Activated CD8-positive, alpha-beta memory T cell treated with anti-CD3 and anti-CD28 coated beads for 1 hour (primary cell): ENCODE measurements at regions not wholly inside any gene's neighbourhood (a gene's known extent, or its start where the extent isn't known, plus 50 kb on each side); places are given as distances from the start of the nearest gene placed in this dataset.
"Not testable (repeated sequence)": the region's sequence is repeated elsewhere in the genome, so short reads cannot be mapped to it uniquely, and the experiment has no call there.

Experiments used
- DNase-seq, 2 donors: peaks; one replicate each; pipeline ENCODE4 v3.0.0-alpha.2; 2020; ENCODE audit warnings: low read depth in 1 of 2; ENCODE audit errors: extremely low read depth in 1 of 2

- DNase-seq = no peak
Measured at GRCh38 chr15:53133255-53133850, 343.2 kb upstream of the ONECUT1 start.

- DNase-seq = no peak
Measured at GRCh38 chr15:53130943-53131342, 340.8 kb upstream of the ONECUT1 start.

DNA sequence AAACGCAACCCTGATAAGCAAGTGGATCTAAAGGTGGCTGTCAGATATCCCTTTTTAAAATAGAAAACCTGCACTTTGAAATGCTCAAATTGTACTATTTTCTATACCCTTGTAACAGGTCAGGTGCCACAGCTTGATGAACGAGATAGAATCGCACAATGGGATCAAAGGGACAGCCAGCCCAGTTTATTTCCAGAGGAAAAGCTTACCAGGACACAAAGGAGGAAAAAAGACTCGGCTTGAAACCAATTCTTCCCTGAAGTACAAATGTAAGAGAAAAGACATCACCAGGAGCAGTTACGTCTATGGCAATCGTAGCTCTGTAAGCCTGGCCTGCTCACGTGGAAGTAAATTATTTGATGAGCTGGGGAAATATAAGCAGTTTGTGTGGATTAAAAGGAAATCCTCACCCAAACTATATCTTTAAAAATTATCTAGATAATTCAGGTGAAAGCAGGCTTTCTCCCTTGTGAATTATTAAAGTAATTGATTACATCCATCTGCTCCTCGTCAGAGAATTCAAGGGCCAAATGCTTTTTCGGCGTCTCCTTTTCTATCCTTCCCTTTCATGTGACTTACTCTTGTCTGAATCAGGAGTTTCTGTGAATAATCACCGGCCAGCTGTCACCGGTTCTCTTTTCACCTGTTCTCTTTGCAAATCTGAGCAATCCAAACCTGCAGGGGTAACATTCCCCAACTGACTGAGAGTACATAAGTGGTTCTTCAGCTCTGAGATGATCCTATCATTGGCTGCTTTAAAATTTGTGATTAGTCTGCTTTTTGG, 339.2 kb upstream of the ONECUT1 start:
- DNase-seq = no peak

DNA sequence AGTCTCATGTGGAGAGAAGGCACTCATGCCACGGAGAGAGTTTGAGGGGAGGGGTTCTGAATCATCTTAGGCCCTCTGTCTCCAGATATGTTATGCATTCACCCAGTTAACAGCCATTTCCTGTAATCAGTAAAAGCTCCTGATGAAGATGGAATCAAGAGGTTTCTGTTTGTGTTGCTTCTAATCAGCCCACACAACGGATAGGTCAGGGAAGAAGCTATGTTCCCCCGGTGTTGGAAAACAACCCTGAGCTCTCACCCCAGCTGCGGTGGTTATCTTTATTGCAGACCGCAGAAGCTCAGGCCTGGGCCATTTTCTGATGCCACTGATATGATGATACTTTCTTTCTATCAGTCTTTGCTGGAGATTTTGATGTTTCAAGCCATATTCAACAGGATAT, 338.5 kb upstream of the ONECUT1 start:
- no peak for DNase-seq

DNA sequence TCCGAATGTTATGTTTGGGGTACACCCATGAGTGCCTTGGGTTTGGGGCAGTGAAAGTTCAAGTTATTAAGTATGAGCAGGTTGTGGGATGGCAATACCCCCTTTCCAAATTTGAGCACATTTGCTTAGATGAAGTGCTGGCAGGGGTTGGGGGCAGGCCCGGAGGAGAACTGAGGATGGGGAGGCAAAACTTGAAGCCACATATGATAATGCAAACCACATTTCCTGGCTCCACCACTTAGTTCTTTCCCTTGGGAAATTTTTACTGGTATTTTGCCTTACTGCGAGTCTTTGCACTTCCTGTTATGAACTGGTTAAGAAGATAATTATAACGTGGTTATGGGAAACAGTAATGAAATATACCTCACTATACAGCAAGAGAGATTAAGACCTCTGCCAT, 336.0 kb upstream of the ONECUT1 start:
- no peak for DNase-seq

GRCh38 chr15:53122818-53123217, 332.7 kb upstream of the ONECUT1 start:
- DNase-seq = no peak

GRCh38 chr15:53116915-53117314, 326.8 kb upstream of the ONECUT1 start:
- DNase-seq = not testable (repeated sequence)

GRCh38 chr15:53116169-53116568, 326.0 kb upstream of the ONECUT1 start:
- no peak for DNase-seq

DNA sequence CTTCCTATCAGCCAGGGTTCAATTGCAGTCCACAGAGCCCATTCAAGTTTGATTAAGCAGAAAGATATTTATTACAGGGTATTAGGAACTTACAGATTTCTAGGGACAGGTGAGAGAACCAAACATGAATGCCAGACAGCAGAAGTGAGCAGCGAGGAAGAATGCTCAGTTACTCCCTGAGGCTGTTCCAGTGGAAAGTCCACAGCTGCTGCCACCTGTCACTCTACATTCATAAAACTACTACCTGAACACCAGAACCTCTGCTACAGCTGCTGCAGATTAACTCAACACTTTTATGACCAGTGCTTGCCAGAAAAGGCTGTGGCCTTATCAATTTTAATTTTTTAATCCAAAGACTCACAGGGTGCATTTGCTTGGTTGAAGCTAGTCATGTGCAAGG, 325.4 kb upstream of the ONECUT1 start:
- no peak for DNase-seq

DNA sequence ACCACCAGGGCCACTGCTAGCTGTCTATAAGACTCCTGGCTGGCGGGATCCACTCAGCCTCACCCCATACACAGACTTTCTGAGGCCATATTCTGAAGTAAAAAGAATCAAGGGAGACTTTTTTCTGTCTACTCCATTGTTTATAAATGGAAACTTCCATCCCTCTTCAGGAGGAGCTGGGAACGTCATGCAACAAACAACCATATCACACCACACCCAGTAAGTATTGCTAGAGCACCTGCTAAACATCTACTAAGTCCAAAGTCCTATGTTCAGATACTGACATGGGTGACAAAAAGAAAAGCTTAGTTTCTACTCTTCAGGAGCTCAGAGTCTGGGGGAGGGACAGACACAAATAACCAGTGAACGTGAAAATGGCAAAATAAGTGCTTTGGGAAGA, 324.8 kb upstream of the ONECUT1 start:
- DNase-seq = no peak

DNA sequence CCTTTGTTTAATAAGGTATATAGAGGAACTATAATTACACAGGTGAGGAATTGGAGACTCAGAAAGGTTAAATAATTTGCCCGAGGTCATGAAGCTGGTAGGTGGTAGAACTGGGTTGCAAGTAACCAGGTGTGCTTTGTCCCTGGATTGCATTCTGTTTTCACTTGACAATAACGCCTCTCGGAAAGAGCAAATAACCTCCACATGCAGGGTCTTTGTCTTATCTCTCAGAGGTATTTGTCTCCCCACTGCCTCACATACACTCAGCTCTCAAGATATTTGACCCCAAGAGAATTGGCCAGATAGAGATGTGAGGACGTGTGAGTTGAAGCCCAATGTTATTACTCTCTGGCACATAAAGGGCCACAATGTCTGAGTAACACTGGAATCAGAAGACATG, 320.9 kb upstream of the ONECUT1 start:
- DNase-seq = no peak

GRCh38 chr15:53108319-53108718, 318.2 kb upstream of the ONECUT1 start:
- no peak for DNase-seq

GRCh38 chr15:53107855-53108254, 317.7 kb upstream of the ONECUT1 start:
- no peak for DNase-seq

DNA sequence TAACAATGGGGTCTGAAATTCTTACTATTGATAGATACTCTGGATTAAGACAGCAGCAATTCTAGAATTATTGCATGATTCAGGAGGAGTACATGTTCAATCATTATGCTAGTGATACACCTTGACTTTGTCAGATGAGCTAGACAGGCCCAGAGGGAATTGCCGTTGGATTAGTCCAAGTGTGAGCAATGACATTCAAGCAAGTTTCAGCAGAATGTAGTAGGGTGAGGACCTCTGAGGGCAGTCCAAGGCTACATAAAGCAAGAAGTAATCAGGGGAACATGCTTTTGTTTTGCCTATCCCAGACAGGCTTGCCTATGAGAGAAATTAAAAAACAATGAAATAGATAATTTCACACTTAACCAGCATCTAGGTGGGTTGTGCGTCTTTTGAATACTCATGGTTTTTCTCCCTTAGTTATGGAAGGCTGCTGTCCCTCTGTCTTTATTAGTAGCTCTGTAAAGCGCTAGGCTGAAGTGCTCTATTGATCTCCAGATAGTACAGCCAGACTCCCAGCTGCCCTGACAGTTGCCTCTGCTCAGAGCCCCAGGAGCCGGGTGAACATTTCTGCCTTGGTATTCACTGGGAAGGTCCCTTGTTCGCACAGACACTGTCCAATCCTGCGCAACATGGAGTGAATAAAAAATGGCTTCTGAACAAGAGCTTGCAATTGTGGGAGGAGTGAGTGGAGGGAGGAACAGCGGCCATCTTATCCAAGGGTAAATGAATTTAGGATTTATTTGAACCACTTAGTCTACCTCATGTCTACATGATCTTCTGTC, 316.6 kb upstream of the ONECUT1 start:
- DNase-seq = no peak

- no peak for DNase-seq
Measured at GRCh38 chr15:53102483-53102882, 312.3 kb upstream of the ONECUT1 start.

DNA sequence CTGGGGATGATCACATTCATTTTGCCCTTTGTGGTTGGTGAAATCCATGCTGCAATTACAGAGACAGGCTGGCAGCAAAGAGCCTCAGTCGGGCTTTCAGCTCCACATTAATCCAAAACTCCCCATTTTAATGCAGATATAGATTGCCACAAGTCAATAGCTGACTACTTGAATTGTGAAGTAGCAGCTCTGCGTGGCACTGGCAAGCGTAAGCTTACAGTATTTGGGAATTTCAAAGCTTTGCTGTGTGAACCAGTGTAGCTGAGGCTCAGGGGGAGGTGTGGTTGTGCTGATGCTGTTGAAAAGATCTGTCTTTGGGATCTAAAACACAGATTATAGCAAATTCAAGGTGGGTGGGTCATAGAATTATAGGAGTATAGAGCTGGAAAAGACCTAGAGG, 290.3 kb upstream of the ONECUT1 start:
- DNase-seq = no peak

- DNase-seq = no peak
Measured at GRCh38 chr15:53074221-53074620, 284.1 kb upstream of the ONECUT1 start.

- DNase-seq = no peak
Measured at GRCh38 chr15:53072077-53072476, 281.9 kb upstream of the ONECUT1 start.

DNA sequence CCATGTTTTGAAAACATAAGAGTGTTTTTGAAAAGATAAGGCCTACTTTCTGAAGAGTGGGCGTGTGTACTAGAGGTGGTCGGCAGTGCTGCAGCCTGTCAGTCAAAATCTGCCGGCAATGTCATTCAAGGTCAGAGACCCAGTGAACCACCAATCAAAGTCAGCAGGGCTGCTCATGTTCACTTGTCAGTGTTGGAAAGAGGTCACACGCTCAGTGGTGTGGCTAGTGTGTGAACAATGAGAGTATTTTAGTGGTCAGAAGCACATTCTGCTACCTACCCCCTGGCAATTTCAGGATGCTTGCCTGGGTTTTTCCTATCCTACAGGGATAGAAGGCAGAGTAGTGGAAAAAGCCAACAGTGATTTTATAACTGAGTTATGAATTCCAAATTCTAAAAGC, 278.5 kb upstream of the ONECUT1 start:
- DNase-seq = no peak

DNA sequence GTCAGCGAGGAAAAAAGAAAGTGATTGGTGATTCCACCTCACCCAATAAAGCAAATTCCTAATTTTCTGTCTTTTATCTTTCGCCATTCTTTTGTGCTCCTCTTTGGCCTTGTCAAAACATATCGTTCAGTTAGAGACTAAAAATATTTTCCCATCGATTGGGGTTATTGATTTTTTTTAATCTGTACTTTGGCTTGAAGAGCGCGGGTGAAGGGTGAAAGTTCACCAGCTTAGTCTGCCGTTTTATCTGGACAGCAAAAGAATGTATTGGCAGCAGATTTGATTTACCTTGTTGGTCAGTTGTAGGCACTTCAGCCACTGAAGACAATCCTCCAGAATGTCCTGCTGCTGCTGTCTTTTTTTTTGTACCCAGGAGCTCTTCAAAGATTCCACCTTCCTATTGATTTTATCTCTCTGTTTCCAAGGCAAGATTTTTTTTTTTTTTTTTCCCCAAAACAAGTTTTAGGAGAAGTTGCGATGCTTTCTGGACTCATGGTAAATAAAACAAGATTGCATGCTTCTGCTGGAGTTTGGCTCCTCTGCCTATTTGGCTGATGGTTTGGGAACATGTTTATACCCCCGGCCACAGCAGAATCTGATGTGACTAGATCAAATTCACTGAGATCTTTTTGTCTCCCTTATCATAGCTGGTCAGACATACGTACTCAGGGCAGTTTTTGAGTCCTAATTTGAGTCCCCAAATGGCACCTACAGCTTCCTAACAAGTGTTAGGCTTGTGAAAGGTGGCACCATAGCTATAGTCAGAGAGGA, 269.3 kb upstream of the ONECUT1 start:
- DNase-seq = no peak

DNA sequence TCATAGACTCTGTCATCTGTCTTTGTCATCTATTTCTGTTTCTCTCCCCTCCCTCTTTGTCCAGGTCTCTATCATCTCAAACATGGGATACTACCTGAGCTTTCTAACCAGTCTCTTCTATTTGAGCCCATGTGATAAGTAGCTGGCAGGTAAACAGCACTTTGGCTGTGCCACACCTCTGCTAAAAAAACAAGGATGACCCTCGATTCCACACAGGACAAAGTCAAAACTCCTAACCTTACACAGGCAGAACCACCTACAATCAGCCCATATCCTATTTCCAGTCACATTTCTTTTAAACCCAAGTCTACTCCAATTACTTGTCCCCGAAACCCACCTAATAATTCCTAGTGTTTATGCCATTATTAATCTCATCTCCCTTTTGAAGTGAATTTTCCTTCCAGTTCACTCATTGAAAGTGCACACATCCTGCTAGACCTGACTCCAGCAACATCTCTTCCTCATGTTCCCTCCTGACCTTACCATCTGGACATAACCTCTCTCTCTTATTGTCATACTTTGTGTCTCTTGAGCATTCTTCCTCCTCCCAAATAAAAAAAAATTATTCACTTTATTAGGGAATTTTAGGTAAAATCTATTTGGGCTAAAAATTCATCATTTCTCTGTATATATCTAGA, 256.1 kb upstream of the ONECUT1 start:
- DNase-seq = no peak
